ENCODE measurements at regions not wholly inside any gene's neighbourhood (a gene's known extent, or its start where the extent isn't known, plus 50 kb on each side); places are given as distances from the start of the nearest gene placed in this dataset.

DNA sequence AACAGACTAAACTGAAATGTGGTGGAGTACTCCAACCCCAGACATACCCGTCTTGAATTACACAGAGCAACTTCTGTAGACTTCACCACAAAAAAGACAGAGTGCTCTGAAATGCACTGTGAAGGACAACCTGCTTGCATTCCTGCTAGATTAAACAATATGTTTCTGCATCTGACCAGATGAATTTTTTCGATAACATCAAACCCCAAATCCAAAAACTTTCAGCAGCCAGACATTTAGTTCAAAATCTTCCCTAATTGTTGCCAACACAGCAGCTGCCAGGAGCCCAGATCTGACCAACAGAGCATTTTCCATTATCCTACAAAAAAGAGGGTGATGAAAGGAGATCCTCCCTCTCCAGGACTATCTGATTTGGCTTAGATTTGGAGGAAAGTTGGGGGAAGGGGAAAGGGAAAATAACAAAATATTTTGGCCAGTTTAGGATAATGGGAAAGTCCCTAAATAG is 356.5 kb downstream of the PDGFC start:
- no peaks in the 10 kb centered on the region for H3K27me3 ChIP-seq (replicated peaks)
- peak; percentile 93 for DNase-seq
- TF ChIP-seq, protein P1, sequence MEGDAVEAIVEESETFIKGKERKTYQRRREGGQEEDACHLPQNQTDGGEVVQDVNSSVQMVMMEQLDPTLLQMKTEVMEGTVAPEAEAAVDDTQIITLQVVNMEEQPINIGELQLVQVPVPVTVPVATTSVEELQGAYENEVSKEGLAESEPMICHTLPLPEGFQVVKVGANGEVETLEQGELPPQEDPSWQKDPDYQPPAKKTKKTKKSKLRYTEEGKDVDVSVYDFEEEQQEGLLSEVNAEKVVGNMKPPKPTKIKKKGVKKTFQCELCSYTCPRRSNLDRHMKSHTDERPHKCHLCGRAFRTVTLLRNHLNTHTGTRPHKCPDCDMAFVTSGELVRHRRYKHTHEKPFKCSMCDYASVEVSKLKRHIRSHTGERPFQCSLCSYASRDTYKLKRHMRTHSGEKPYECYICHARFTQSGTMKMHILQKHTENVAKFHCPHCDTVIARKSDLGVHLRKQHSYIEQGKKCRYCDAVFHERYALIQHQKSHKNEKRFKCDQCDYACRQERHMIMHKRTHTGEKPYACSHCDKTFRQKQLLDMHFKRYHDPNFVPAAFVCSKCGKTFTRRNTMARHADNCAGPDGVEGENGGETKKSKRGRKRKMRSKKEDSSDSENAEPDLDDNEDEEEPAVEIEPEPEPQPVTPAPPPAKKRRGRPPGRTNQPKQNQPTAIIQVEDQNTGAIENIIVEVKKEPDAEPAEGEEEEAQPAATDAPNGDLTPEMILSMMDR (IDR thresholded peaks at IDR 0.05; ENCODE audit: low read depth, low read length, missing control alignments): no peak
- no peak overlapping the region for H3K4me3 ChIP-seq (ENCODE audit: low read depth, low read length)
- H3K27ac ChIP-seq: peak overlapping the region; percentile 88
- in situ Hi-C loops (cut with HindIII; ENCODE audit: low pct_ligation_motif_present, low sequenced_read_pairs): no loop called here
- no peaks in the 10 kb centered on the region for H3K36me3 ChIP-seq (replicated peaks)

DNA sequence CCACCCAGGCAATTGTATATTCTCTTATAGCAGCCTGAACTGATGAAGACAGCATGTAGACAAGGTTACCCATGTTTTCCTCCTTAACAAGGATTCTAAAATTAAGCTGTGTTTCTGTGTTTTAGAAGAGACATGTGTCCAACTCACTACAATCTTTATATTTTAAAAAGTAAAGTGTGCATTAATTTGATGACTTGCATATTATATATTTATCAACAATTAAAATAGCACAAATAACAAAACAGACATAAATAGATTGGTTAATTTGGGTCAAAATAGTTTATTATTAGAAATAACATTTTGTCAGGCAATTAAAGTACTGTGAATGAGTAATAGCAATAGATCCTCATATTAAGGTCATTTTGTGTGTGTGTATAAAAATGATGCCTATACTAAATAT is 357.1 kb downstream of the PDGFC start:
- in situ Hi-C loops (cut with HindIII; ENCODE audit: low pct_ligation_motif_present, low sequenced_read_pairs): no loop called here
- Histone ChIP-seq H3K36me3 (replicated peaks) (no peaks in the 10 kb centered on the region), H3K4me3 (ENCODE audit: low read depth, low read length) (no peak overlapping the region), H3K27ac (peak overlapping the region; percentile 88), H3K27me3 (replicated peaks) (no peaks in the 10 kb centered on the region)
- TF ChIP-seq, protein P1 (IDR thresholded peaks at IDR 0.05; ENCODE audit: low read depth, low read length, missing control alignments): no peak
- no peak for DNase-seq

DNA sequence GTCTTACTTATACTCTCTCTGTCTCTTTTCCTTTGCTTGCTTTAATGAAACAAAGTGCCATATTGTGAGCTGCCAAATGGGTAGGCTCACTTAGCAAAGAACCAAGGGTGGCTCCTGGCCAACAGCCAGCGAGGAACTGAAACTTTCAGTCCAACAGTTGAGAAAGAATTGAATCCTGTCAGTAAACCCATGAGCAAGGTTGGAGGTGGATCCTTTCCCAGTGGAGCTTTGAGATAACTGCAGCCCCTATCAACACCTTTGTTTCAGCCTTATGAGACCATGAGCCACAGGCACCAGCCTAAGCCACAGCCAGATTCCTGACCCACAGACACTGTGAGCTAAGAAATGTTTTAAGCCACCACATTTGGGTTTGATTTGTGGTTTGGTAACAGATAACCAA is 362.2 kb downstream of the PDGFC start:
- TF ChIP-seq, protein P1 (IDR thresholded peaks at IDR 0.05; ENCODE audit: low read depth, low read length, missing control alignments): no peak
- no peaks in the 10 kb centered on the region for H3K36me3 ChIP-seq (replicated peaks)
- no peaks in the 10 kb centered on the region for H3K27me3 ChIP-seq (replicated peaks)
- in situ Hi-C loops (cut with HindIII; ENCODE audit: low pct_ligation_motif_present, low sequenced_read_pairs): no loop called here
- H3K27ac ChIP-seq: no peak overlapping the region
- DNase-seq: no peak
- H3K4me3 ChIP-seq (ENCODE audit: low read depth, low read length): no peak overlapping the region

DNA sequence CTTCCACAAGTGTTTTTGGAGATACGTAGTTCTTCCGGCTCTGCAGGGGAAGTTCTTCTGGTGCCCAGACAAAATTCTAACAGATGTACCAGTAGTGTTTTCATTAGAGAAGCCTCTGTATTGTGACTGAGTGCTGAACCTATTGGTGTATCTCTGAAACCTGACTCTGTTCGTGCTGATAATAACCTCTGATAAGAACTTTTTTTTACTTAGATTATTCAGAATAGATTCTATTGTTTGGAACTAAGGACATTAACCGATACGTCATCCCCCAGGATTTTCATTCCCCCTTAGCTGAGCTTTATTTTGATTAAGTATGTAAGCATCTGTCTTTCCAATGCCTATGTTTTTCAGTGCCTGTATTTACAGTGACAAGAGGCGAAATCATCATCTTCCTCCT is 362.9 kb downstream of the PDGFC start:
- DNase-seq: peak; percentile 5
- Histone ChIP-seq H3K36me3 (replicated peaks) (no peaks in the 10 kb centered on the region), H3K4me3 (ENCODE audit: low read depth, low read length) (no peak overlapping the region), H3K27ac (no peak overlapping the region), H3K27me3 (replicated peaks) (no peaks in the 10 kb centered on the region)
- TF ChIP-seq, protein P1 (IDR thresholded peaks at IDR 0.05; ENCODE audit: low read depth, low read length, missing control alignments): no peak
- in situ Hi-C loops (cut with HindIII; ENCODE audit: low pct_ligation_motif_present, low sequenced_read_pairs): no loop called here

GRCh38 chr4:156607478-156607857 is 364.1 kb downstream of the PDGFC start:
- in situ Hi-C loops (cut with HindIII; ENCODE audit: low pct_ligation_motif_present, low sequenced_read_pairs): no loop called here
- H3K4me3 ChIP-seq (ENCODE audit: low read depth, low read length): no peak overlapping the region
- TF ChIP-seq, protein P1 (IDR thresholded peaks at IDR 0.05; ENCODE audit: low read depth, low read length, missing control alignments): no peak

More at GRCh38 chr4:156607478-156607857, 364.1 kb downstream of the PDGFC start:
- no peak overlapping the region for H3K27ac ChIP-seq
- no peak for DNase-seq
- H3K36me3 ChIP-seq (replicated peaks): no peaks in the 10 kb centered on the region
- H3K27me3 ChIP-seq (replicated peaks): no peaks in the 10 kb centered on the region

All from brain microvascular endothelial cell (primary cell).